Neural progenitor cell (in vitro differentiated cells): ENCODE measurements at regions not wholly inside any gene's neighbourhood (a gene's known extent, or its start where the extent isn't known, plus 50 kb on each side); places are given as distances from the start of the nearest gene placed in this dataset.

Experiments used
- DNase-seq: peaks from one replicate; pipeline ENCODE4 v3.0.0-alpha.2; 2016; ENCODE audit warnings: low spot score
- H2AFZ ChIP-seq: fragments of 200-600 bp; sonication (generic); replicated peaks from 2 replicates; pipeline ENCODE4 v1.6.1; 2016; ENCODE audit warnings: antibody characterized with exemption
- H3F3A ChIP-seq: fragments of 200-600 bp; sonication (generic); 2 replicates; pipeline ENCODE4 v1.6.1; 2016; ENCODE audit warnings: antibody characterized with exemption, low read depth
- H3K27ac ChIP-seq: fragments of 200-600 bp; sonication (generic); 2 replicates; pipeline ENCODE4 v1.5.1; 2016; ENCODE audit warnings: mild to moderate bottlenecking
- H3K27me3 ChIP-seq: fragments of 200-600 bp; sonication (generic); 2 replicates; pipeline ENCODE4 v1.6.1; 2016; ENCODE audit warnings: mild to moderate bottlenecking, moderate library complexity
- H3K36me3 ChIP-seq: fragments of 200-600 bp; sonication (generic); 2 replicates; pipeline ENCODE4 v1.5.1; 2016
- H3K4me1 ChIP-seq: fragments of 200-600 bp; sonication (generic); 2 replicates; pipeline ENCODE4 v1.6.1; 2016; ENCODE audit warnings: mixed run types
- H3K4me2 ChIP-seq: fragments of 200-600 bp; sonication (generic); 2 replicates; pipeline ENCODE4 v1.6.1; 2016
- H3K4me3 ChIP-seq: fragments of 200-600 bp; sonication (generic); 2 replicates; pipeline ENCODE4 v1.5.1; 2016
- H3K79me2 ChIP-seq: fragments of 200-600 bp; sonication (generic); 2 replicates; pipeline ENCODE4 v1.6.1; 2016; ENCODE audit warnings: low read depth
- H3K9ac ChIP-seq: fragments of 200-600 bp; sonication (generic); 2 replicates; pipeline ENCODE4 v1.6.1; 2016
- H3K9me3 ChIP-seq: fragments of 200-600 bp; sonication (generic); 2 replicates; pipeline ENCODE4 v1.5.1; 2016; ENCODE audit warnings: low read depth
- H4K20me1 ChIP-seq: fragments of 200-600 bp; sonication (generic); 2 replicates; pipeline ENCODE4 v1.6.1; 2016; ENCODE audit warnings: low read depth
- H3K27ac Mint-ChIP-seq: 3 replicates; pipeline ENCODE4 v1.8.0; 2021; ENCODE audit warnings: mixed read lengths
- H3K27me3 Mint-ChIP-seq: 2 replicates; pipeline ENCODE4 v1.8.0; 2022; ENCODE audit warnings: low read depth, mild to moderate bottlenecking, inconsistent platforms, moderate library complexity, mixed read lengths; ENCODE audit not compliant: insufficient read depth
- H3K36me3 Mint-ChIP-seq: 3 replicates; pipeline ENCODE4 v1.8.0; 2021; ENCODE audit warnings: mixed read lengths
- H3K4me1 Mint-ChIP-seq: 3 replicates; pipeline ENCODE4 v1.8.0; 2021; ENCODE audit warnings: mixed read lengths
- H3K4me3 Mint-ChIP-seq: 3 replicates; pipeline ENCODE4 v1.8.0; 2021; ENCODE audit warnings: mild to moderate bottlenecking, moderate library complexity, mixed read lengths
- H3K9me3 Mint-ChIP-seq: 3 replicates; pipeline ENCODE4 v1.8.0; 2020; ENCODE audit warnings: mixed read lengths
- EZH2 ChIP-seq: fragments of 200-600 bp; sonication (generic); IDR thresholded peaks from 2 replicates; pipeline ENCODE4 v1.6.1; 2017; ENCODE audit warnings: antibody characterized with exemption, mild to moderate bottlenecking, moderate library complexity
- EZH2phosphoT487 ChIP-seq: fragments of 200-600 bp; sonication (generic); IDR thresholded peaks from 2 replicates; pipeline ENCODE4 v1.6.1; 2017; ENCODE audit warnings: antibody characterized with exemption
- TF ChIP-seq, protein P1 (sequence below): fragments of 200-600 bp; sonication (generic); IDR thresholded peaks from 2 replicates; pipeline ENCODE4 v1.5.1; 2017; ENCODE audit warnings: antibody characterized with exemption, mild to moderate bottlenecking

DNA sequence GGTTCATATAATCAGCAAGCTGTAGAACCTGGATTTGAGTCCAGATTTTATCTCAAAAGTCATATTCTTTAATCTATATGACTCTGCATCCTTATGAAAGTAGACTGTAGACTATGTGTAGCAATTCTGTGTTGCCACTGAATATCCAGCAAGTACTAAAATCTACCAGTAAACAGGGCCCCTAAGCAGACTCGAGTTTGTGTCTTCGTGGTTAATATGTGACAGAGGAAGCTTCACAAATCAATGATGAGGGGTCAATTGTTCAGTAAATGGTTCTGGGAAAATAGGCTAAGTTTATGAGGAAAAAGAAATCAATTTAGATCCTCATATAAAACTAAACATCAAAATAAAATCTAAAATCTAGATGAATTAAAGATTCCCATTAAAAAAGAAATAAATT is 648.5 kb upstream of the KIRREL3 start:
- H3K27ac Mint-ChIP-seq = no peak overlapping the region
- no peak overlapping the region for H3K4me3 ChIP-seq
- no peaks in the 10 kb centered on the region for H3K4me1 Mint-ChIP-seq
- TF ChIP-seq EZH2phosphoT487 = no peak
- TF ChIP-seq, protein P1, sequence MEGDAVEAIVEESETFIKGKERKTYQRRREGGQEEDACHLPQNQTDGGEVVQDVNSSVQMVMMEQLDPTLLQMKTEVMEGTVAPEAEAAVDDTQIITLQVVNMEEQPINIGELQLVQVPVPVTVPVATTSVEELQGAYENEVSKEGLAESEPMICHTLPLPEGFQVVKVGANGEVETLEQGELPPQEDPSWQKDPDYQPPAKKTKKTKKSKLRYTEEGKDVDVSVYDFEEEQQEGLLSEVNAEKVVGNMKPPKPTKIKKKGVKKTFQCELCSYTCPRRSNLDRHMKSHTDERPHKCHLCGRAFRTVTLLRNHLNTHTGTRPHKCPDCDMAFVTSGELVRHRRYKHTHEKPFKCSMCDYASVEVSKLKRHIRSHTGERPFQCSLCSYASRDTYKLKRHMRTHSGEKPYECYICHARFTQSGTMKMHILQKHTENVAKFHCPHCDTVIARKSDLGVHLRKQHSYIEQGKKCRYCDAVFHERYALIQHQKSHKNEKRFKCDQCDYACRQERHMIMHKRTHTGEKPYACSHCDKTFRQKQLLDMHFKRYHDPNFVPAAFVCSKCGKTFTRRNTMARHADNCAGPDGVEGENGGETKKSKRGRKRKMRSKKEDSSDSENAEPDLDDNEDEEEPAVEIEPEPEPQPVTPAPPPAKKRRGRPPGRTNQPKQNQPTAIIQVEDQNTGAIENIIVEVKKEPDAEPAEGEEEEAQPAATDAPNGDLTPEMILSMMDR = no peak
- no peak for TF ChIP-seq EZH2
- H3K9me3 ChIP-seq = no peaks in the 10 kb centered on the region
- no peaks in the 10 kb centered on the region for H3K27me3 Mint-ChIP-seq
- no peaks in the 10 kb centered on the region for H3K4me1 ChIP-seq
- H4K20me1 ChIP-seq = no peaks in the 10 kb centered on the region
- no peaks in the 10 kb centered on the region for H3K79me2 ChIP-seq
- no peak overlapping the region for H3K4me2 ChIP-seq
- H3K36me3 ChIP-seq = no peaks in the 10 kb centered on the region
- no peak overlapping the region for H3K9ac ChIP-seq
- no peaks in the 10 kb centered on the region for H3K9me3 Mint-ChIP-seq
- H3K27me3 ChIP-seq = no peaks in the 10 kb centered on the region
- H3K36me3 Mint-ChIP-seq = no peaks in the 10 kb centered on the region
- H3K27ac ChIP-seq = no peak overlapping the region
- DNase-seq = no peak
- H3K4me3 Mint-ChIP-seq = no peak overlapping the region
- no peak overlapping the region for H2AFZ ChIP-seq
- H3F3A ChIP-seq = no peaks in the 10 kb centered on the region

DNA sequence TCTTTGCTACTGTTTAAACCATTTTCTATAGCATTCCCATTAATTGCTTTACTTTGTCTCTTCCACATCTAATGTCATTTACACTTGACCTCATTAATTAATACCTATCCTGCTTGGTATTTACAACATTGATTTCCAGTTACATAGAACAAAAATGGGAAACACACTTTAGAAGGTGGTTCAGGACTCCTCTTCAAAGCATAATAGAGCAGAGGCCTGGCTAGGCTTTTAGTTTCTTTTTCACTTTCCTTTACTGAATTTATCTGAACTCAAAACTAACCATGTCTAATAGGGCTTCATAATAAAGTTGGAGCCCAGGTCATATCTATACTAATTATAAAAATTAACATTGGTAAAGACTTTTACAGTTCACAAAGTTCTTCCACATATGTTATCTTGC is 648.0 kb upstream of the KIRREL3 start:
- no peaks in the 10 kb centered on the region for H3K9me3 Mint-ChIP-seq
- H3K9me3 ChIP-seq = no peaks in the 10 kb centered on the region
- no peak overlapping the region for H3K9ac ChIP-seq

DNA sequence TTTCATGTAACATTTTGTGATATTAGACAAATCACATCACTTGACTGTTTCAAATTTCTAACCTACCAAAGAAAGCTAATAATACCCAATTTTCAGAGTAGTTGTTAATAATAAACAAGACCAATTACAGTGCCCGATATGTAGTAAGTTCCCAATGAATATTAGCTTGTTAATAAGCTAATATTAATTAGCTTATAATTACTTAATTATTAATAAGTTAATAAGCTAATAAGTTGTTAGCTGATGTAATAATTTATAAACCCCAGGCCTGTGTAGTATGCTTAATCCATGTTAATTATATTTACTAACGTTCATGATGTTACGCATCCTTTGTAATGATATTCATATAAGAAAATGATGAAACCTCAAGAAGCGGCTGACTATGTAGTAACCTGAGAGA is 643.8 kb upstream of the KIRREL3 start:
- no peaks in the 10 kb centered on the region for H4K20me1 ChIP-seq
- H3K27ac ChIP-seq = no peak overlapping the region
- TF ChIP-seq EZH2 = no peak
- TF ChIP-seq, protein P1 = no peak
- TF ChIP-seq EZH2phosphoT487 = no peak
- no peaks in the 10 kb centered on the region for H3K36me3 ChIP-seq
- DNase-seq = no peak
- H3K79me2 ChIP-seq = no peaks in the 10 kb centered on the region
- Mint-ChIP-seq H3K9me3 (no peaks in the 10 kb centered on the region), H3K36me3 (no peaks in the 10 kb centered on the region), H3K27me3 (no peaks in the 10 kb centered on the region), H3K4me3 (no peak overlapping the region), H3K4me1 (peaks cover 18% of the 10 kb centered on the region), H3K27ac (no peak overlapping the region)
- H3K4me3 ChIP-seq = no peak overlapping the region
- no peak overlapping the region for H3K9ac ChIP-seq
- no peaks in the 10 kb centered on the region for H3K9me3 ChIP-seq
- no peak overlapping the region for H3K4me2 ChIP-seq
- no peak overlapping the region for H2AFZ ChIP-seq
- no peaks in the 10 kb centered on the region for H3F3A ChIP-seq
- no peaks in the 10 kb centered on the region for H3K27me3 ChIP-seq
- H3K4me1 ChIP-seq = peaks cover 5% of the 10 kb centered on the region

More for the DNA sequence above, 648.0 kb upstream of the KIRREL3 start:
- Histone ChIP-seq H3K36me3 (no peaks in the 10 kb centered on the region), H3F3A (no peaks in the 10 kb centered on the region), H2AFZ (no peak overlapping the region), H3K4me1 (no peaks in the 10 kb centered on the region), H3K27ac (no peak overlapping the region), H4K20me1 (no peaks in the 10 kb centered on the region), H3K4me2 (no peak overlapping the region), H3K4me3 (no peak overlapping the region), H3K27me3 (no peaks in the 10 kb centered on the region), H3K79me2 (no peaks in the 10 kb centered on the region)
- no peak for TF ChIP-seq EZH2
- H3K36me3 Mint-ChIP-seq = no peaks in the 10 kb centered on the region
- no peak for DNase-seq
- H3K27ac Mint-ChIP-seq = no peak overlapping the region
- H3K4me1 Mint-ChIP-seq = no peaks in the 10 kb centered on the region
- H3K4me3 Mint-ChIP-seq = no peak overlapping the region
- no peaks in the 10 kb centered on the region for H3K27me3 Mint-ChIP-seq

DNA sequence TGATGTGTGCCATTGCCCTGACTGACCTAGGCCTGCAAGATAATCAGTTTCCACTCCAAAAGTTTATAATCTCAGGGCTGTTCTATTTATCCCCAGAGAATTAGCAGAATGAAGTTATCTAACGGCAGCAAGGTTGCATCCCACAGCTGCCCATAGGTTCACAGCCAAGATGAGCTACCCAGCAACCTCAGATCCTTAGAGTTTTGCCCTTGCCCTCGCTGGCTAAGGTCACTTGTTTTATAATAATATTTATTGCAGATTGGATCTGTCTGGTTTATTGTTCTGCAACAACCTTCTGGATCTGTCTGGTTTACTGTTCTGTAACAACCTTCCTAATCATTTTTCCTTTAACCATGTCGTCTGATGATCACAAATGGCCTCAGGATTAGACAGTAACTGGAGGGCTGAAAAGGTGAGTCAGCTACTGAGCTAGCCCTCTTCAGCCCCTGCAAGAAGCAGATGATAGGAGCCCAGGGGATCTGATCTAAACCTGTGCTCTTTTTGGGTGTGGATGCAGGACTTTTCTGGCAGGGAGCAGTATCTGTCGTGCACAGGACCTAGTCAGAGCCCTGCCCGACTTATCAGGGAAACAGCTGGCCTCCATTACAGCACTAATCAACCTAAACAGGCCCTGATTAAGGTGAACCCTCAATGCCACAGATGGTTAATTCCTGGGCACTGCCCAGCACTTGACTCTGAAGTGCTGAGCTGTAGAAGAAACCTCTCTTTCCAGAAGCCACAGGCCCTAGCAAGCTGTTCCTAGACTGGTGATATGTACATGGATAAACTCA is 642.9 kb upstream of the KIRREL3 start:
- H3K4me2 ChIP-seq = no peak overlapping the region
- no peak overlapping the region for H3K9ac ChIP-seq
- H3K27ac ChIP-seq = no peak overlapping the region
- TF ChIP-seq EZH2phosphoT487 (no peak), EZH2 (no peak)
- TF ChIP-seq, protein P1 = no peak
- H4K20me1 ChIP-seq = no peaks in the 10 kb centered on the region
- H3K9me3 Mint-ChIP-seq = no peaks in the 10 kb centered on the region
- no peak for DNase-seq
- H3K36me3 Mint-ChIP-seq = no peaks in the 10 kb centered on the region
- H3K27ac Mint-ChIP-seq = no peak overlapping the region
- peaks cover 19% of the 10 kb centered on the region for H3K4me1 Mint-ChIP-seq
- peaks cover 5% of the 10 kb centered on the region for H3K4me1 ChIP-seq
- no peaks in the 10 kb centered on the region for H3K79me2 ChIP-seq
- no peaks in the 10 kb centered on the region for H3K36me3 ChIP-seq
- H3K27me3 Mint-ChIP-seq = no peaks in the 10 kb centered on the region
- no peak overlapping the region for H2AFZ ChIP-seq
- H3K4me3 Mint-ChIP-seq = no peak overlapping the region
- no peaks in the 10 kb centered on the region for H3F3A ChIP-seq
- no peaks in the 10 kb centered on the region for H3K9me3 ChIP-seq
- no peaks in the 10 kb centered on the region for H3K27me3 ChIP-seq
- no peak overlapping the region for H3K4me3 ChIP-seq
